Frontal cortex (tissue), 4 donors: ENCODE measurements at regions not wholly inside any gene's neighbourhood (a gene's known extent, or its start where the extent isn't known, plus 50 kb on each side); places are given as distances from the start of the nearest gene placed in this dataset. TPM values are rescaled to one million over a fixed set of nuclear protein-coding genes. Genes with fewer than 3 reads are reported as not detected.

Source experiments
- DNase-seq, 2 donors: peaks; one replicate each; pipeline ENCODE4 v3.0.0; 2012; ENCODE audit warnings: low spot score in 2 of 2
- FAIRE-seq: peaks from 2 replicates; lab custom pipeline; 2012; peaks lifted over from hg19 to GRCh38; lab: Jason Lieb, UNC
- small RNA-seq: library from RNA; depleted of rRNA; stranded (forward); fragments of <200 nt; gene quantifications from one replicate; pipeline ENCODE3, GENCODE V24; 2014
- donor health status: control.
- donor health status: control.
- donor health status: control.

GRCh38 chr10:120400601-120401000 lies 56.4 kb upstream of the PLPP4 start:
- no peak for FAIRE-seq
- DNase-seq: no peak

- no peak for DNase-seq
- FAIRE-seq: no peak
These were observed 54.8 kb upstream of the PLPP4 start for GRCh38 chr10:120402147-120402766.

GRCh38 chr10:120403109-120403508 lies 53.9 kb upstream of the PLPP4 start:
- FAIRE-seq (no peak), DNase-seq (no peak)

- no peak for FAIRE-seq
- no peak for DNase-seq
These were observed 50.7 kb upstream of the PLPP4 start for GRCh38 chr10:120406376-120406775.

Small RNA genes in the stretch of these regions (small RNA-seq; reads per million reads assigned to genes)
- not detected for gene AL355298.1
